ENCODE measurements at regions not wholly inside any gene's neighbourhood (a gene's known extent, or its start where the extent isn't known, plus 50 kb on each side); places are given as distances from the start of the nearest gene placed in this dataset.

GRCh38 chr2:219951099-219951498, 323.7 kb downstream of the SLC4A3 start:
- DNase-seq (ENCODE audit: low read depth in 2 of 2) = no peak

GRCh38 chr2:219954331-219954730, 326.9 kb downstream of the SLC4A3 start:
- no peak for DNase-seq (ENCODE audit: low read depth in 2 of 2)

- no peak for DNase-seq (ENCODE audit: low read depth in 2 of 2)
Measured at GRCh38 chr2:219957820-219958219, 330.4 kb downstream of the SLC4A3 start.

- DNase-seq (ENCODE audit: low read depth in 2 of 2) = no peak
Measured at GRCh38 chr2:219958941-219959340, 331.5 kb downstream of the SLC4A3 start.

GRCh38 chr2:219959471-219959870, 332.0 kb downstream of the SLC4A3 start:
- no peak for DNase-seq (ENCODE audit: low read depth in 2 of 2)

GRCh38 chr2:219961947-219962498, 334.6 kb downstream of the SLC4A3 start:
- no peak for DNase-seq (ENCODE audit: low read depth in 2 of 2)

GRCh38 chr2:219962801-219963200, 335.4 kb downstream of the SLC4A3 start:
- DNase-seq (ENCODE audit: low read depth in 2 of 2) = no peak

GRCh38 chr2:219965287-219966194, 338.1 kb downstream of the SLC4A3 start:
- DNase-seq (ENCODE audit: low read depth in 2 of 2) = no peak

- no peak for DNase-seq (ENCODE audit: low read depth in 2 of 2)
Measured at GRCh38 chr2:219967247-219968245, 340.1 kb downstream of the SLC4A3 start.

GRCh38 chr2:219968685-219969345, 341.4 kb downstream of the SLC4A3 start:
- no peak for DNase-seq (ENCODE audit: low read depth in 2 of 2)

- no peak for DNase-seq (ENCODE audit: low read depth in 2 of 2)
Measured at GRCh38 chr2:219969508-219969907, 342.1 kb downstream of the SLC4A3 start.

- DNase-seq (ENCODE audit: low read depth in 2 of 2) = no peak
Measured at GRCh38 chr2:219973136-219973535, 345.7 kb downstream of the SLC4A3 start.

- DNase-seq (ENCODE audit: low read depth in 2 of 2) = no peak
Measured at GRCh38 chr2:219976871-219977270, 349.4 kb downstream of the SLC4A3 start.

- DNase-seq (ENCODE audit: low read depth in 2 of 2) = no peak
Measured at GRCh38 chr2:219980638-219981037, 353.2 kb downstream of the SLC4A3 start.

GRCh38 chr2:219983836-219984235, 356.4 kb downstream of the SLC4A3 start:
- DNase-seq (ENCODE audit: low read depth in 2 of 2) = no peak

- no peak for DNase-seq (ENCODE audit: low read depth in 2 of 2)
Measured at GRCh38 chr2:219985017-219985416, 357.6 kb downstream of the SLC4A3 start.

GRCh38 chr2:219987830-219988229, 360.4 kb downstream of the SLC4A3 start:
- no peak for DNase-seq (ENCODE audit: low read depth in 2 of 2)

- DNase-seq (ENCODE audit: low read depth in 2 of 2) = no peak
Measured at GRCh38 chr2:219989744-219990143, 362.3 kb downstream of the SLC4A3 start.

GRCh38 chr2:219991116-219991515, 363.7 kb downstream of the SLC4A3 start:
- no peak for DNase-seq (ENCODE audit: low read depth in 2 of 2)

GRCh38 chr2:219995399-219995798, 368.0 kb downstream of the SLC4A3 start:
- no peak for DNase-seq (ENCODE audit: low read depth in 2 of 2)

- no peak for DNase-seq (ENCODE audit: low read depth in 2 of 2)
Measured at GRCh38 chr2:219995991-219996765, 368.7 kb downstream of the SLC4A3 start.
